Colonic mucosa (tissue), 4 donors: ENCODE measurements at regions not wholly inside any gene's neighbourhood (a gene's known extent, or its start where the extent isn't known, plus 50 kb on each side); places are given as distances from the start of the nearest gene placed in this dataset.

Source experiments
- DNase-seq: peaks from one replicate; pipeline ENCODE4 v3.0.0-alpha.2; 2020
- H3K27ac ChIP-seq: fragments of 200-600 bp; one replicate; pipeline ENCODE4 v1.8.0; 2021
- H3K27me3 ChIP-seq: fragments of 200-600 bp; one replicate; pipeline ENCODE4 v1.8.0; 2021
- H3K36me3 ChIP-seq: fragments of 200-600 bp; one replicate; pipeline ENCODE4 v1.8.0; 2021
- H3K4me1 ChIP-seq: fragments of 200-600 bp; one replicate; pipeline ENCODE4 v1.8.0; 2021; ENCODE audit warnings: mild to moderate bottlenecking
- H3K4me3 ChIP-seq: fragments of 200-600 bp; one replicate; pipeline ENCODE4 v1.8.0; 2021
- H3K9ac ChIP-seq, 2 donors: one replicate each; pipeline ENCODE4 v1.7.0; 2013; ENCODE audit warnings: control low read depth in 2 of 2, low read depth in 2 of 2, low read length in 2 of 2
- H3K9me3 ChIP-seq: fragments of 200-600 bp; one replicate; pipeline ENCODE4 v1.8.0; 2021
- intact Hi-C: fragments of 100-400 bp; cut with DNase I; formaldehyde crosslinking; loops from one replicate; pipeline ENCODE4 v1.14.1; 2022
- TF ChIP-seq, protein P1 (sequence below): fragments of 200-600 bp; IDR thresholded peaks from one replicate; pipeline ENCODE4 v1.8.0; 2022; ENCODE audit warnings: antibody characterized with exemption, mild to moderate bottlenecking
- donor health status: healthy.
- donor health status: DM: no; HTN: no; CAD: no.
- donor health status: DM: no; HTN: no; CAD: no.

DNA sequence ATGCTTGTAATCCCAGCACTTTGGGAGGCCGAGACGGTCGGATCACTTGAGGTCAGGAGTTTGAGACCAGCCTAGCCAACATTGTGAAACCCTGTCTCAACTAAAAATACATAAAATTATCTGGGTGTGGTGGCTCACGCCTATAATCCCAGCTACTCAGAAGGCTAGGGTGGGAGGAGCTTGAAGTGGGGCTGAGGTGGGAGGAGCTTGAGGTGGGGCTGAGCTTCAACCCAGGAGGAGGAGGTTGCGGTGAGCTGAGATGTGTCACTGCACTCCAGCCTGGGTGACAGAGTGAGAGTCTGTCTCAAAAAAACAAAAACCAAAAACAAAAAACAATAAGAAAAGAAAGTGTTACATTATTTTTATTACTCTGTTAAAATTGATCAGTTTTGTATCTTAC is 1164.4 kb upstream of the IGFBP7 start:
- no peaks in the 10 kb centered on the region for H3K4me1 ChIP-seq
- no peak for DNase-seq
- no peaks in the 10 kb centered on the region for H3K9me3 ChIP-seq
- H3K27me3 ChIP-seq = no peaks in the 10 kb centered on the region
- H3K4me3 ChIP-seq = no peak overlapping the region
- no peaks in the 10 kb centered on the region for H3K36me3 ChIP-seq
- H3K27ac ChIP-seq = no peak overlapping the region
- H3K9ac ChIP-seq = no peak overlapping the region
- intact Hi-C loops = no loop called here
- TF ChIP-seq, protein P1, sequence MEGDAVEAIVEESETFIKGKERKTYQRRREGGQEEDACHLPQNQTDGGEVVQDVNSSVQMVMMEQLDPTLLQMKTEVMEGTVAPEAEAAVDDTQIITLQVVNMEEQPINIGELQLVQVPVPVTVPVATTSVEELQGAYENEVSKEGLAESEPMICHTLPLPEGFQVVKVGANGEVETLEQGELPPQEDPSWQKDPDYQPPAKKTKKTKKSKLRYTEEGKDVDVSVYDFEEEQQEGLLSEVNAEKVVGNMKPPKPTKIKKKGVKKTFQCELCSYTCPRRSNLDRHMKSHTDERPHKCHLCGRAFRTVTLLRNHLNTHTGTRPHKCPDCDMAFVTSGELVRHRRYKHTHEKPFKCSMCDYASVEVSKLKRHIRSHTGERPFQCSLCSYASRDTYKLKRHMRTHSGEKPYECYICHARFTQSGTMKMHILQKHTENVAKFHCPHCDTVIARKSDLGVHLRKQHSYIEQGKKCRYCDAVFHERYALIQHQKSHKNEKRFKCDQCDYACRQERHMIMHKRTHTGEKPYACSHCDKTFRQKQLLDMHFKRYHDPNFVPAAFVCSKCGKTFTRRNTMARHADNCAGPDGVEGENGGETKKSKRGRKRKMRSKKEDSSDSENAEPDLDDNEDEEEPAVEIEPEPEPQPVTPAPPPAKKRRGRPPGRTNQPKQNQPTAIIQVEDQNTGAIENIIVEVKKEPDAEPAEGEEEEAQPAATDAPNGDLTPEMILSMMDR = no peak

DNA sequence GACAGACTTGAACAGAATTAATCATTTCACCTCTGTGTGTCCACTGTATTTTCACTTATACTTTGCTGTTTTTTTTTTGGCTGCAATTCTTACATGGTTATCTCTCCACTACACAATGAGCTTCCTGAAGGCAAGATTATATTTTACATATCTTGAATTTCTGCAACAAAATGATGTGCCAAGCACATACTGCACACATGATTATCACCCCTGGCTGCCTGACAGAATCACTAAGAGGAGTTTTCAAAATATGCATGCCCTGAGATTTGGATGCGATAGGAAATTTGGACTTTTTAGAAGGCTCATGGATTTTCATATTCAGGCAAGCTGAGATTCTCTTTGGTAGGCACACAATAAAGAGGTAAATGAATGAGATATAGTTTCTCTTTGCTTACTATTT is 1162.1 kb upstream of the IGFBP7 start:
- no peak for DNase-seq
- H3K9me3 ChIP-seq = no peaks in the 10 kb centered on the region
- no peak overlapping the region for H3K27ac ChIP-seq
- no peaks in the 10 kb centered on the region for H3K27me3 ChIP-seq
- H3K4me3 ChIP-seq = no peak overlapping the region
- no peaks in the 10 kb centered on the region for H3K4me1 ChIP-seq
- TF ChIP-seq, protein P1 = no peak
- intact Hi-C loops = no loop called here
- H3K9ac ChIP-seq = no peak overlapping the region
- H3K36me3 ChIP-seq = no peaks in the 10 kb centered on the region

DNA sequence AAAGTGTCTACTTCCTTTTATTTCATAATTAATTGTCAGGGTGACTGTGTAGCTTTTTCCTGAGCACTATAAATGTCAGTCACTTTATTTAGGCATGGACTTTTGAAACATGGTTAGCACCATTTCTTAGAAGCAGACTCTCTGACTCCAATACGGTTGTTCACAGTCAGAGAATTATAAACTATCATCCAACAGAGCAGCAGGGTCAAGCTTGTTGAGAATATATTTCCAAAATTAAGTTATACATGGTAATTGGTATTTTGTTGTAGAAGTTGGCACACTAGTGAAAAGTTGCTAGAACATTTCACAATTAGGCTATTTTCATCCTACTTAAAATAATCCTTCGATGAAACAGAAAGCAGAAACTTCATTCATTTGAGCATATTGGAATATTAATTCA is 1155.5 kb upstream of the IGFBP7 start:
- intact Hi-C loops = no loop called here
- H3K9me3 ChIP-seq = no peaks in the 10 kb centered on the region
- H3K27me3 ChIP-seq = no peaks in the 10 kb centered on the region
- no peaks in the 10 kb centered on the region for H3K4me1 ChIP-seq
- no peak overlapping the region for H3K9ac ChIP-seq
- H3K27ac ChIP-seq = no peak overlapping the region
- H3K4me3 ChIP-seq = no peak overlapping the region
- no peak for DNase-seq
- TF ChIP-seq, protein P1 = no peak
- no peaks in the 10 kb centered on the region for H3K36me3 ChIP-seq

DNA sequence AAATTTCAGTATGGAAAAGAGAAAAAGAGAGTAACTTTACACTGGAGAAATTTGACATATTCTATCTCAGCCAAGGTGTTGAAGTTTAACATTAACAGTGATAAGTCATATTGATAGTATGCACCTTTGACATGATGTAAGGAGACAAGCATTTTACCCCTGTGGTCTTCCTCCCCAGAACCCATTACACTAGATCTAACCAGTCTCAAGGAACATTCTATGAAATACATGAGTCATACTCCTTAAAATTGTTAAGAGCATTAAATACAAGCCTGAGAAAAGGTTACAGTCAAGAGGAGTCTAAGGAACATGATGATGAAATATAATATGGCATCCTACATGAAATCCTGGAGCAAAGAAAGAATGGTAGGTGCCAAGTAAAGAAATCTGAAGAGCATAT is 1151.3 kb upstream of the IGFBP7 start:
- no peaks in the 10 kb centered on the region for H3K27me3 ChIP-seq
- no peaks in the 10 kb centered on the region for H3K9me3 ChIP-seq
- H3K36me3 ChIP-seq = no peaks in the 10 kb centered on the region
- intact Hi-C loops = no loop called here
- DNase-seq = no peak
- TF ChIP-seq, protein P1 = no peak
- H3K27ac ChIP-seq = no peak overlapping the region
- H3K4me1 ChIP-seq = no peaks in the 10 kb centered on the region
- no peak overlapping the region for H3K4me3 ChIP-seq
- no peak overlapping the region for H3K9ac ChIP-seq

DNA sequence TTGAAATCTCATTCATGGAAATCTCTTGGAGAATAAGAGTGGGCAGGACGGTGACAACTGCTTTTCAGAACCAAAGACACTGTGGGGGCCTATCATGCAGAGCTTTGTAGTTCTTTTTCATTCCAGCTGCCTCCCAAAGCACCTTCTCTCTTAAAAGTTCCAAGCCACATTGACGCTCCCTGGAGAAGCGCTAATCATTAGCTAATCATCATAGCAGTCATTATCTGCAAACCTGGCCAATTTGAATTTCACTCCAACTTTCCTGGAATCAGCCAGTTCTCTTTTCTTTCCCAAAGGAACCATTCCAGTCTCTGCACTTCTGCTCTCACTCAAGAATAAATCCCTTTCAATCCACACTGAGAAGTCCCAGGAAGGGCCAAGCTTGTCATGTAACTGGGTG is 1144.1 kb upstream of the IGFBP7 start:
- no peak overlapping the region for H3K4me3 ChIP-seq
- no peaks in the 10 kb centered on the region for H3K9me3 ChIP-seq
- no peak for DNase-seq
- no peaks in the 10 kb centered on the region for H3K36me3 ChIP-seq
- H3K4me1 ChIP-seq = no peaks in the 10 kb centered on the region
- intact Hi-C loops = no loop called here
- no peak overlapping the region for H3K27ac ChIP-seq
- TF ChIP-seq, protein P1 = no peak
- H3K27me3 ChIP-seq = no peaks in the 10 kb centered on the region
- H3K9ac ChIP-seq = no peak overlapping the region

DNA sequence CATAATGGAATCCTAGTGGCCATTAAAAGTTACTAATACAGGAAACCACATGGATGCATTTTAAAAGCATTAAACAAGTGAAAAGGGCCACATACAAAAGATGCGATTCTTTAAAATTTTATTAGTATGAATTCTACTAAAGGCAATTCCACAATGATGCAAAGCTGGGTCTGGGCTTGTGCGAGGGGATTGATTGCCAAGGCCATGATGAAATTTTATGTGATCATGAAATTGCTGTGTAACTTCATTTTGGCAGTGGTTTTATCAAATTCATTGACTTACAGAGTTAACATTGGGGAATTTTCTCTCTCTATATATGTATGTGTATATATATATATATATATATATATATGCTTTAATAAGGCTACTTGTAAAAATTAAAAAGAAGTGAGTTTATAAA is 1142.5 kb upstream of the IGFBP7 start:
- Histone ChIP-seq H3K4me1 (no peaks in the 10 kb centered on the region), H3K9me3 (no peaks in the 10 kb centered on the region), H3K27ac (no peak overlapping the region), H3K4me3 (no peak overlapping the region), H3K36me3 (no peaks in the 10 kb centered on the region), H3K9ac (no peak overlapping the region), H3K27me3 (no peaks in the 10 kb centered on the region)
- intact Hi-C loops = no loop called here
- TF ChIP-seq, protein P1 = no peak
- no peak for DNase-seq
